HG03196 (cell line): ENCODE measurements at regions not wholly inside any gene's neighbourhood (a gene's known extent, or its start where the extent isn't known, plus 50 kb on each side); places are given as distances from the start of the nearest gene placed in this dataset.
"Not testable (repeated sequence)": the region's sequence is repeated elsewhere in the genome, so short reads cannot be mapped to it uniquely, and the experiment has no call there.

ENCODE experiments used
- ATAC-seq: cut with Tn5 transposase; IDR thresholded peaks from one replicate; pipeline ENCODE4 v1.9.1; 2021; ENCODE audit not compliant: unreplicated experiment

DNA sequence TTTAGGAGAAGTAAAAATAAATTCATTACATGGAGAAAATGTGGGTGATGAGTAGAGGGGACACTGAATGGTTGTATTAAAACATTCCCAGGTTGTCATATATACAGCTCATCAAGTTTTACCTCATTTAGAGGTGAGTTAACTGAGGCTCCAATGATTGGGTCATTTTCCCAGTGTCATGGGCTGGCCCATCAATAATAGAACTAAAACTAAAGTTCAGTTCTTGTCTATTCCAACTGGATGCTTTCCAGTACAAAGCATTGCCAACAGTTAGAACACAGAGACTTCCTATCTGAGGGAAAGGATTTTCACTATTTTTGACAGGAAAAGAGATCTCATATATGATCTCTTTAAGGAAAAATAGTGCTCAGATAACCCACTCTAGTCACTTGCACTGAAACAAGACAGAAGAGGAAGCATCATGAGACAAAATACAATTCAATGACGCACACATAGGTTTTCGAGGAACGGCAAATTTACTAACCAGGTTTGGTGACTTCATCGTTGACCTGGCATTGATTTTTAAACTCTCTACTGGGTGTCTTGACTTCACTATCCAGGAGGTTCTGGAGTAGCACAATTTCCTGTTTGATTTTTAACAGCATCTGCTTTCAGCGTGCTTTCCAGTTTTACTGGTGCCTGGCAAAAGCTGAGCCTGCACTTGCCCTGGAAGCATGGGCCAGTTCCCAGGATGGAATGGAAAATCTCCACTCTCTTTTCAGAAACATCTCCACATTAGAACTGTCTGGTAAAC, 195.5 kb upstream of the FBXL4 start:
- no peak for ATAC-seq

DNA sequence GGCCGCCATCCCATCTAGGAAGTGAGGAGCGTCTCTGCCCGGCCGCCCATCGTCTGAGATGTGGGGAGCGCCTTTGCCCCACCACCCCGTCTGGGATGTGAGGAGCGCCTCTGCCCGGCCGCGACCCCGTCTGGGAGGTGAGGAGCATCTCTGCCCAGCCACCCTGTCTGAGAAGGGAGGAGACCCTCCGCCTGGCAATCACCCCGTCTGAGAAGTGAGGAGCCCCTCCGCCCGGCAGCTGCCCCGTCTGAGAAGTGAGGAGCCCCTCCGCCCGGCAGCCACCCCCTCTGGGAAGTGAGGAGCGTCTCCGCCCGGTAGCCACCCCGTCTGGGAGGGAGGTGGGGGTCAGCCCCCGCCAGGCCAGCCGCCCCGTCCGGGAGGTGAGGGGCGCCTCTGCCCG, 194.2 kb upstream of the FBXL4 start:
- not testable (repeated sequence) for ATAC-seq

DNA sequence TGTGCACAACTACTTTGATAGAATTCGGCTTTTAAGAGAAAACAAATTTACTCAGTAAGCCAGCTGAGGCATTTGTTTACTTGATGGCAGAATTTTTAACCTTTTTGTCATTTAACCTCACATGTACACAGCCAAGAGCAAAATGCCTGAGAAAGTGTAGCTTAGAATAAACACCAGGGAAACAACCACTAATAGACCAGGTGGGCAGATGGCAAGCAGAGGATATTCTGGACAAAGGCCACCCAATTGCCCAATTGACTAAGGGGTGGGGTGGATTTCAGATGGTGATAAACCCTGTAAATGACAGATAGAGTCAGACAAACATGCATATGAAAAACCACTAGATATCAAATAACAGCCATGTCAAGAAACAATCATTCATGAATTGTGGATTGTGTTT, 190.7 kb upstream of the FBXL4 start:
- no peak for ATAC-seq

DNA sequence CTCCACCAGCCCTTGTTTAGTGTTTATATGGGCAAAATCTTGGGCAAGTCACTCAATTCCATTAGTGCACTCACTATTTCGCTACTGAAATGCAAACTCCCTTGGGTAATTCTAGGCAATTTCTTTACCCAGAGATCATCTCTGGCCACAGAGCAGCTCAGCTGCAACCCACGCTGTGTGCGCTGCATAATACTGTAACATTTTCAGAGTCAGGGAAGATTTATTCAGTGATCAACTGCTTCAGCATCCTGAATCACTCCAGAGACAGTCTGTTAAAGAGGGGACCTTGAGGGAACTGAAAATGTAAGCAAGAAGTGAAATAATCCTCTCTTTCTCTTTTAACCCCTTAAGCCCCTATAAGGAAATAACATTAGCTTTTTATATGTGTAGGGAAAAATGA, 189.6 kb upstream of the FBXL4 start:
- no peak for ATAC-seq

DNA sequence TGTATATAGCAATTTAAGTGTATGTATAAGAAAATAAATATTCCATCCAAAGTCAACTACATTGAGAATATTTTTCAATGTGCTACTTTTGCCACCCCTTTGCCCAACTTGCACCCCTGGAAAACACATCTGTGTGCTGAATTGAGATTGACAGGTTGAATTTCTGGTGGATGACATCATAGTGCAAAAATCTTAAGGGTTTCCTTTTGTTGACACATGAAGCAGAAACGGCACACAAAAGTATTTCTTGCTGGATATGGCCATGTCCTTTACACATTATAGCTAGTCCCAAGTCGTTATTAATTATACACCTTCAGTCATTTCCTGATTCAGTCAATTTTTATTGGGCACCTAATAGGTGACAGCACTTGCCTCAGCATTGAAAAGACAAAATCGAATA, 188.7 kb upstream of the FBXL4 start:
- ATAC-seq = no peak

DNA sequence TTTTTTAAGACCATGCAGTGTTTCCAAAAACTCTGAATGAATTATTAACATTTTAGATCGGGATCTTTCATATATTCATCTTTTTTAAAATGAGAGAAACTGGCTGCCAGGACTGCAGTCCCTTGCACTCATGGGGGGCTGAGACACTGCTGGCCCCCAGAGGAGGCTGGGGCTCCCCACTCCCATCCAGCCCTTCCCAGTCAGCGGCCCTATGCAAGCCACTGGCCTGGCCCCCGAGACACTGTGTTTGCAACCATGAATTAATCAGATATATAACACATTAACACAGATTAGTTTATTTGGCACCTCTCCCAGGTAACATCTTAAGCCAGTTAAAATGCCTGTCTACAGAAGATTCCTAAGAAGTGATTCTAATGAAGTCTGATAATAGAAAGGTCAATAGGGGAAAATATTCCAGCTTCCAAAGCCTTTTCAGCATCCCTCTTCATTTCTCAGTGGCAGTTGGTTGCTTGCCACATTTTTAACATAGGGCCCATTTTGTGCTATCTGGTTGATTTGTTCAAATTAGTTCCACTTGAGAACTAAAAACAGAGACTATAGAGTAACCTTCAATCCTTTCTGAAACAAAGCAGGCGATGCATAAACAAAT, 184.4 kb upstream of the FBXL4 start:
- ATAC-seq = no peak

DNA sequence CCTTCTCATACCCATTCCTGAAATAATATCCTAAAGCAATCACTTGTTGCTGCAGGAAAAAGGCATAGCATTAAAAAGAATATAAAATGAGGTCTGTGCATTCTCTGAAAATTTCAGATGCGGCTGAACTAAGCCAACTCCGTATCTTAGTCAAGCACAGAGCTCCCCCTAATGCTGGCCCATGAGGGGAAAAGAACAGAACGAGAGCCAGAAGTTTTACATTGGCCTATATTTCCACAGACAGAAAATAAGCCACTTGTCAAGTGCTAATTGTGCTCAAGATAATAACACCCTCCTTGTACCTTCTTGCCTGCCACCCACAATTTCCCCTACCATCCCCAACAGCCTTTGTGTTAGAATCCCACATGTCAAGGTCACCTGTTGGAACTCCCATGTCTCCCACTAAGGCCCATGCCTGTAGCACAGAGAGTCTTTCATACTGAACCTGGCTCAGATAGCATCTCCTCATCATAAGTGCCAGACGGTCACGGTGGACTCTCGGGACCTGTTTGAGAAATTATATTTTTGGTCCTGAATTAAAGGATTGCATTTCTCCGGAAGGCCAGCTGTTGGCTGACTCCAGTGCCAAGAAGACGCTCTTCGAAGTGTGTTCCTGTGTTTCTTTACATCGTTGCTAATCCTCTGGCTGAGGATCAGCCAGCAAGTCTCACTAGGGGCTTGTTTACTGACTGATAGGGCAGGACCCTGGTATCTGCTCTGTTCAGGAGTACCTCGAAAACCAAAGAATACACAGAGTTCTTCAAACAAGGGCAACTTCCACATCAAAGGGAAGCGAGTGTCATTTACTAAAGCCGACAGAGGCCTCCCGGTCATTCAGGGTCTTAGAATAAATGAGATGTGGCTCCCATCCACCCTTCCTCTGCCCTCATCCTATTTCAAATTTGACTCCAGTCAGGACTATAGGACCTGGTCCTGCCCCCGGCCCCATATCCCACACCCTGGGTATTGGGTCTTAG, 183.4 kb upstream of the FBXL4 start:
- ATAC-seq = no peak

DNA sequence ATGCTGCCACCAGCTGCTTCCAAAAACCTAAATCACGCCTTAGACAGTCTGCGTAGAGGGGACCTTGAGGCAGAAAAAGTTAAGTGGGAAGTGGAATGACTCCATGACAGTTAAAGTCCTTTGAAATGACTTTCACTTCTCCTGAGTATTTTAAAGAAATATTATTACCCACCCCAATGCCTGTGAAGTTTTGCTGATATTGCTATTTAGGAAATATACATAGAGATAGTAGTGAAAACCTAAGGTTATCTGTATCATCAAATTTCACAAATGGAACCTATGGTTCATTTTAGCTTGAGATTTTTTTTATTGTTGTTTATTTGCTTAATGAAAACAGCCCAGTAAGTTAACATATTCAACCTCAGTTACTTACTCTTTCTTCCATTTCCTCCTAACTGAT, 182.1 kb upstream of the FBXL4 start:
- no peak for ATAC-seq

DNA sequence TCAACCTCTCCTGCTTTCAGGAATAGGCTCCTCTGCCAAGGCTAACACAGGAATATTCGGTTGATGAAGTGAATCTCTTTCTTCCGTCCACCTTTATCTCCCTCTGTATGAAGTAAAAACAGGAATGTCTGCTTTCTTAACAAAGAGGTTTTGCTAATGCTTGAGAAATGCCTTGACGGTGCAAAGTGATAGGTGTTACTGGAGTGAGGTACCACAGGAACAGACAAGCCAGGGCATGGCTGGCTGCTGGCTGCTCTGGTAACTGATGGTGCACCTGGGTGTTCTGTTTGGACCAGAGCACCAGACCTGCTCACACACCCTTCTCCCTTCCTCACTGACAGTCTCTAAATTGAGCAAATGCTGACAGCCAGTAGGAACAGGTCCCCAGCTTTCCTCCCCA, 174.0 kb upstream of the FBXL4 start:
- no peak for ATAC-seq

DNA sequence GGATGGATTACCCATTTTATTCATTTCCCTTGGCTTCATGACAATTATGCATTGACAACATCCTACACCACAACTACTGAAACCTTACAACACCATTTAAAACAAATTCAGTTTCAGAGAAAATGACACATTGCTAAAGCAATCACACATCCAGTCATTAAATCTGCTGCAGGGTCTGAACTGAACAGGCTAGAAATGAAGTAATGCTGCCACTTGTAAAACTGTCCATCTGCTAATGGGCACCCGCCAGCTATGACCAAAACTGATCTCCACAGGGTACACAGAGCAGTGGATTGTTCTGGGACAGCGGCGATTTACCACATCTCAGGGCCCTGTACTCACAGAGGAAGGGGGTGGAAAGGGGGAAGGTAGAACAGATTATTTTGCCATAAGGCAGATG, 172.9 kb upstream of the FBXL4 start:
- no peak for ATAC-seq

DNA sequence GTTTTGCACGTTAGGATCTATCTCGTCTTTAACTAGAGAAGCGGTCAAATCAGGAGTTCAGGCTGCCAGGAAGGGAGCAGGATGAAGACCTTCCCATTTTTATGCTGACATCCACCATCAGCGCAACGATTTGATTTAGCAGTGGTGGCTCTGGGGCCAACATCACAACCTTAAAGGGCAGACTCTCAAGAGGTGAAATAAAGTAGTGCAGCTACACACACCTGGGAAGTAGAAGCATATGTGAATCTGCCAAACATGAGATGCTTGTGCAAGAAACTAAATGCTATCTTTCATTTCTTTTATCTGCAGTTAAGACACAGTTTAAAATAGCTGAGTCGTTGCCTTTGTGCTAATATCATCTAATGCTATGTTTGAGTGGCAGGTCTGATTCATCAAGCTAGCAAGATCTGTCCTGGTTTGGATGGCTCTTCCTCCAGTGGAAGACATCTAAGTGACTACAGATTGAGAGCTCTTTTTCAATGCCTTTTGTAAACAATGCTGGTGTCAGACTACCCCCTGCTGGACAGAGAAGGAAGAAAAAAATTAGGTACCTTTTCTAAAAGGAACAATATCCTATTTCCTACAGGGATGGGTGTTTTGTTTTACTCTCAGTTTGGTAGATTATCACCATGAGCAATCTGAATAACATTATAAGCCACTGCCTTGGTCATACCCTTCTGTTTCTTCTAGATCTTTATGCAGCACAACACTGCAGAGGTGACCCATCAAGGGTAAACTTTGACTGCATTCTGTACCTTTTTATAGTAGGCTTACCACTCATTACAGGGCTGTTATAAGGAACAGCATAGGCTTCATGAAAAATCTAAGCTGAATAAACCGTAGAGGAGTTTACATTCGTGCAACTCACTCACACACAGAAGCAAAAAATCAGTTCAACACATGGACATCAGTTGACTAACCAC, 171.6 kb upstream of the FBXL4 start:
- peak; percentile 46 for ATAC-seq

DNA sequence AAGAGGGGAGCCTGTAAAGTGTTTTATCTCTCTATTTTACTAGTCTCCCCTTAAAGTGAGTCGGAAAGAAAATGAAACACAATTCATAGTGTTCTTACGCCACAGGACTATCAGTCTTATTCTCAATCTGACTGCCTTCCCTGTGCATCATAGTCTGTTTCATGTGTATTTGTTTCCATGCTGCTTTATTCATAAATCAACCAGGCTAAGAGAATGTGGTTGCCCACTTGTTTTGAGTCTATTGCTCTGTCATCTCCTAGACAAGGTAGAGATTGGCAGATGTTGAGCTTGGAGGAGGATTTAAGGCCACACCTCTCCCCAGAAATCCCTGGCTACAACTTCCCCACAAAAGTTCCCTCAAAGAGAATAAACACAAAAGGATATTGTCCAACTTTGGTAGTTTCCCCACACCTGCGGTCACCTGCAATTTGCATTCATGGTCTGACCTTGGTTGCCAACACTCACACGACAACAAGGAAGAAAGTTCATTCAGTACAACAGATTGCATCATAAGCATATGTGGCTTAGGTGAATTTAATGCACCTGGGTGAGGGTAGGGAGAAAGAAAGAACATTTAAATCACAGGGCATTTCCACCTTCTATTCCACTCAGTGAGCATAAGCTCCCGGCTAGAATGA, 167.1 kb upstream of the FBXL4 start:
- no peak for ATAC-seq

DNA sequence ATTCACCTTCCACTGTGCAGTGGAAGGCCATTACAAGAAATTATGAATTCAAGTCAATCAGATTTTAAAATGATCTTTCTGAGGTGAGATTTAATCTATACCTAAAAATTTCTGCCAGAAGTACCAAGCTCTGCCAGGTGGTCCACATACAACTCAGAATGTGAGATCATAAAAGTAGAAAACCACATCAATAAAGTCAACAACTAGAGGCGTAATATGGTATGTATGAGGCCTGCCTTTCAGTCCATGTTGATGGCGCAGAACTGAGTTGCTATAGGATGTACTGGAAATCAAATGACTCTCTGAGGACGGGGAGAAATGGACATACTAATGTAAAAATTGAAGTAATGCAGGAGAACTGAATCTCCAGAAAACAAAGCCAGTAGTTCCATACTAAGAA, 163.8 kb upstream of the FBXL4 start:
- ATAC-seq = no peak

DNA sequence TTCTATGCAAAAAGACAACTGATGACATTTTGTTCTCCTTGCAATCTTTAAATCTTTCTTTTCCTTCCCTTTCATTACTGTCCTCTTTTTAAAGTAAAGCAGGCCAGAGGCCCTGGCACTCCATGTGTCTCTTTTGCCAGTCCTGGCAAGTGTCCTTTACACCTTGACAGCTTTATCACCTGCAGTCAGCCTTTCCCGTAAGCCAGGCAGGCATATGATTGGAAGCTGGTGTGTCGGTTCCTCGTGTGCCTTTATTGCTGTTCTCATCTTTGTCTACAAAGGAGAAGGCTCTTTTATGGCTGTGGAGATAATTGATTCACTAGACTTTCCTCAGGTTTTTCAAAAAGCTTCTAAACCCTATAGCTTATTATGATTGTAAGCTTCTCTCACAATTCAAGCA, 162.3 kb upstream of the FBXL4 start:
- no peak for ATAC-seq

DNA sequence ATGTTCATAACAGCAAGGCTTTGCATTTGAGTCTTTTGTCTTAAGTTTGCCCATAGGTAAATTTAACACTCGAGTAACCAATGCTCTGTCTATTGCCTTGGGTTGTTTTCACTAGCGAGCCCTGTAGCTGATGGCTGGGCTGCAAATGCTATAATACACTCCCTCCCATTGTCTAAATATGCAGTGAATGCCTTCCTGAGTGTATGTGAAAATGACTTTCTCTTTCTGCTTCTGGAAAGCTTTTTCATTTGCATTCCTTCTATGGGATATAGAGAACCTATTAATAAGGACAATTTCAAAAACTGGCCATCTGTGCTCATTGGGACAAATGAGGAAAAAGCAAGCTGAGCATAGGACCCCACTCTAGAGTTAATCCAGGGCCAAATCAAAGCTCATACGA, 156.5 kb upstream of the FBXL4 start:
- no peak for ATAC-seq

DNA sequence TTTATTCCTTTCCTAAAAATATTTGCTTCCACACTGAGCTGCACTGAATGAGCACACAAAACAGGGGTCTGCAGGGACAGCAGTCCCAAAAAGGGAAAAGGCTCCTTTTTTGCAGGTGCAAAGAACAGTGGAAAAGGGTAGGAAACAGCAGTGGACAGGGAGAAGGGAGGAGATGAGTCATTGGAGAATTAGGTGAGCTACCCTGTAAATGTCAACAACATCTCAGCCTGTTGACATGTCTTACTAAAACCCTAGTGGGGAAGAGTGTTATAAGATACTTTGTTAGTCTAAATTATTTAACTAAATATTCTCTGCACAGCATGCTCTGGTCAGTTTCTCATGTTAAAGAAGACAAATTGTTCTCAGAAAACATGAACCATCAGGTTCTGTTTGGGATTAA, 151.5 kb upstream of the FBXL4 start:
- ATAC-seq = no peak

DNA sequence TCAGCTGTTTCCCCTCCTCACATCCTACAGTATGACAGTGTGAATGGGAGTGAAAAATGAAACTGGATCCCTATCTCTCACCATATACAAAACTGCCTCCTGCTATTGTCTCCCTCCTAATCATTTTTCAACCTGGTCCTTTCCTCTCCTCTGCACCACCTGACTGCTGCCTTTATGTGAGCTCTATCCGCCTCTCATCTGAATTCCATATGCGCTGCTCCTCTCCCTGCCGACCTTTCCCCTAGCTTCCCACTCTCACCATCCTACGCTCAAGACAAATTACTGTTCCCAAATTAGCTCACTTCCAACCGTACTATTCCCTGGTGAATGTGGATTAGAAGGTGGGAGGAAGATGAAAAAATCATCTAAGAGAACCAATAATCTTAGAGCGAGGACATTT, 148.4 kb upstream of the FBXL4 start:
- no peak for ATAC-seq

DNA sequence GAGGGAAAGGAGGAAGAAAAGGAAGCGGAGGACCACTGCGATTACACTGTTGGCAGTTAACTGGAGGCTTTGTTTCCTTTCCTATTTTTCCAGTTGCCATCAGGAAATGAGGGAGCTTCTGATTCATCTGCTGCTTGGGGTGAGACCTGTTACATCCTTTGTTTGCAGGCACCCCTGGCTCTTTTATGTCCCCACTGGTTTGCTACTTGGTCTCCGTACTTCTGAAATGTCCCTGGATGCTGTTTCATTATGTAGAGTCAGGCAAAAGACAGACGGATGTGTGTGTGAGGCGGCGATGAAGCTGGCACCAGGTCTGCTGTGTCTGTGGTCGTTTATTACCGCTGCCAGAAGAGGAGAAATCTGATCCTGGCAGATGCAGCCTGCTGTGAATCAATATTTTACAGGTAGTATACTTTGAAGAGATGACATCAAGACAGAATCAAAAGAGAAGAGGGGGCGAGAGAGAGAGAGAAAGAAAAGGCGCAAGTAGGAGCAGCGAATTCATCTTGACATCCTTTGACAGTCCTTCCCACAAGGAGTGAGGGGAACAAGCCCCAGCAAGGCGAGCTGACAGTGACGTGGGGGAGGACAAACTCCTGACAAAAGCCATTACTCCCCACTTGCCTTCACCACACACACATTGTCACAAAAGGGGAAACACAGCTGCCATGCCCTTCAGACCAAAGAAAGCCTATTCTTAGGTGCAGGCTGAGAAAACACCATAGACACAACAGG, 145.9 kb upstream of the FBXL4 start:
- no peak for ATAC-seq

DNA sequence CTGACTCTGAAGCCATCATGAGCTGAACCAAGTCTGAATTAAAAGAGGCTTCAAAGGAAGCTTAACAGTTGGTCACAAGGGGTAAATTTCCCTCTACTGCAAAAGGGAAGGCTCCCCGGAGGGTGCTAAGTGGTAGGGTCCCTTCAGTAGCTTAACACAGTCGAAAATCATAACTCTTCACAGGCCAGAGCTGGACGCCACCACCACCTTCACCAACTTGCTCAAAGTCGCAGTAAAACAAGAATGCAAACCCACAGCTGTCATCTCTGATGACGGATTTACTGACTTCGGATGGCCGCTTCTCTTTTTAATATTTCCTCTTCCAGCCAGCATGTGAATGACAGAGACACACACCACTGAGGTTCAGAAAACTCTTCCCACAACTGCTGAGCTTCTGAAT, 144.7 kb upstream of the FBXL4 start:
- ATAC-seq = peak; percentile 10

DNA sequence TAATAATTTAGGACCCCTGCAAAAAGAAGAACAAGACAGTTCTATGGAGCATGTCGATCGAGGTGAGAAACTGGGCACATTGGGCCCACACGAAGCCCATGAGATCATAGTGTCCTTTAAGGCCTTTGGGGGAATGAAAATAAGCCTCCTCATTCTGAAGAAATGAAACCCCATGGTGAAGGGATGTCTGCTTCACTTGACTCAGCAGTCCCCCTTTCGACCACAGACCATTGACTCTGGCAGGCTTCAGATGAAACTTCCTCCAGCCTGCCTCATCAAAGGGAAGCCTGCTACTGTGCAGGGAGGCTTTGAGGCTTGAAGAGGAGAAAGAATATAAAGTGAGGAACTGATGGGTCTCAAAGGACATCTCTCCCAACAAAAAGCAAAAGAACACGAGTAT, 144.2 kb upstream of the FBXL4 start:
- peak; percentile 86 for ATAC-seq
